ENCODE measurements at regions not wholly inside any gene's neighbourhood (a gene's known extent, or its start where the extent isn't known, plus 50 kb on each side); places are given as distances from the start of the nearest gene placed in this dataset.
A peak's percentile ranks its signal among the peaks of the same experiment; 100 is the strongest.

GRCh38 chr1:5369223-5369622 is 623.0 kb downstream of the NPHP4 start:
- 89 to 100% (median 94%) methylated on average over 1 of the region's 1 CpG for WGBS, 5 donors
- no peak overlapping the region for H3K27ac ChIP-seq
- no peaks in the 10 kb centered on the region for H3K4me1 ChIP-seq
- no peaks in the 10 kb centered on the region for H3K36me3 ChIP-seq
- TF ChIP-seq EP300 (IDR thresholded peaks at IDR 0.05) (no peak), CTCF (IDR thresholded peaks at IDR 0.05) (no peak), POLR2AphosphoS5 (IDR thresholded peaks at IDR 0.05) (no peak), POLR2A (IDR thresholded peaks at IDR 0.05) (no peak)
- intact Hi-C loops (cut with DNase I; ENCODE audit: low total_unique reads): no loop called here
- peaks cover 0 to 57% (median 0%) of the 10 kb centered on the region in 3 donors for H3K27me3 ChIP-seq
- DNase-seq: no peak
- no peak overlapping the region for H3K4me3 ChIP-seq
- H3K9me3 ChIP-seq: peaks cover 8 to 16% (median 14%) of the 10 kb centered on the region in 4 donors

DNA sequence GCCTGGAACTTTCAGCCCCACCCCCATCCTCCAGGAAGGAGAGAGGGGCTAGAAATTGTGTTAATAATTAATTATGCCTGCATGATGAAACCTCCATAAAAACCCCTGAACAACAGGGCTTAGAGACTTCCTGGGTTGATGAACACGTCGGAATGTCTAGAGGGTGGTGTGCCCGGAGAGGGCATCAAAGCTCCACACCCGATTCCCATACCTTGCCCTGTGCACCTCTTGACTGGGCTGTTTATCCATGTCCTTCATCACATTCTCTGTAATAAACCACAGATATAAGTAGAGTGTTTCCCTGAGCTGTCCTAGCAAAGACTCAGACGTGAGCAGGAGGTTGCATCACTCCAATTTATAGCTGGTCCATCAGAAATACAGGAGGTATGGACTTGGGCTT is 624.0 kb downstream of the NPHP4 start:
- TF ChIP-seq POLR2AphosphoS5 (IDR thresholded peaks at IDR 0.05) (no peak), POLR2A (IDR thresholded peaks at IDR 0.05) (no peak), EP300 (IDR thresholded peaks at IDR 0.05) (no peak), CTCF (IDR thresholded peaks at IDR 0.05) (no peak)
- Histone ChIP-seq H3K9me3 (peaks cover 3 to 7% (median 6%) of the 10 kb centered on the region in 4 donors), H3K27me3 (peaks cover 0 to 58% (median 0%) of the 10 kb centered on the region in 3 donors), H3K27ac (no peak overlapping the region), H3K36me3 (no peaks in the 10 kb centered on the region), H3K4me3 (no peak overlapping the region), H3K4me1 (no peaks in the 10 kb centered on the region)
- intact Hi-C loops (cut with DNase I; ENCODE audit: low total_unique reads): no loop called here
- no peak for DNase-seq
- WGBS, 5 donors: 59 to 88% (median 75%) methylated on average over 5 of the region's 5 CpGs

GRCh38 chr1:5367306-5367705 is 624.9 kb downstream of the NPHP4 start:
- 79 to 90% (median 88%) methylated on average over 4 to 6 of the region's 6 CpGs for WGBS, 5 donors
- Histone ChIP-seq H3K4me3 (no peak overlapping the region), H3K27me3 (peaks cover 0 to 61% (median 0%) of the 10 kb centered on the region in 3 donors), H3K27ac (no peak overlapping the region), H3K36me3 (no peaks in the 10 kb centered on the region), H3K4me1 (no peaks in the 10 kb centered on the region), H3K9me3 (no peaks in the 10 kb centered on the region)
- DNase-seq: peak in 1 of 2 donors; percentile 9
- no peak for TF ChIP-seq POLR2A (IDR thresholded peaks at IDR 0.05)
- no peak for TF ChIP-seq EP300 (IDR thresholded peaks at IDR 0.05)
- no peak for TF ChIP-seq CTCF (IDR thresholded peaks at IDR 0.05)
- no peak for TF ChIP-seq POLR2AphosphoS5 (IDR thresholded peaks at IDR 0.05)
- intact Hi-C loops (cut with DNase I; ENCODE audit: low total_unique reads): no loop called here

DNA sequence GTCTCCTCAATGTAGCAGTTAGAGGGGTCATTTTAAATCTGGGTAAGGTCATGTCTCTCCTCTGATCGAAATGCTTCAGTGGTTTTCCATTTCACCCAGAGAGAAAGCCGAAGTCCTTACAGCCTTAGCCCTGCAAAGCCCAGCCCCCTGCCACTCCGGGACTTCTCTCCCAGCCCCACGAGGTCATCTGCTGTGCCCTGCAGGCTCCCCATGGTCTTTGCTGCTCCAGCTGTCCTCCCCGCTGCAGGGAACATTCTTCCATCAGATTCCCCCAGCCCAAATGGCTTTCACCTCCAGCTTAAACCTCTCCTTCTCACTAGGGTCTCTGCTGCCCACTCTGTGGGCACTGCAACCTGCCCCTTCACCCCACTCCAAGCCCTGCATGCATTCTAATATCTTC is 626.5 kb downstream of the NPHP4 start:
- Histone ChIP-seq H3K4me1 (no peaks in the 10 kb centered on the region), H3K4me3 (no peak overlapping the region), H3K27me3 (peaks cover 0 to 49% (median 0%) of the 10 kb centered on the region in 3 donors), H3K9me3 (no peaks in the 10 kb centered on the region), H3K36me3 (no peaks in the 10 kb centered on the region), H3K27ac (no peak overlapping the region)
- DNase-seq: peak in 1 of 2 donors; percentile 9
- TF ChIP-seq EP300 (IDR thresholded peaks at IDR 0.05) (no peak), CTCF (IDR thresholded peaks at IDR 0.05) (no peak), POLR2AphosphoS5 (IDR thresholded peaks at IDR 0.05) (no peak), POLR2A (IDR thresholded peaks at IDR 0.05) (no peak)
- WGBS, 5 donors: 62 to 71% (median 65%) methylated on average over 5 of the region's 5 CpGs
- intact Hi-C loops (cut with DNase I; ENCODE audit: low total_unique reads): no loop called here
